GM13977 (cell line): ENCODE measurements at regions not wholly inside any gene's neighbourhood (a gene's known extent, or its start where the extent isn't known, plus 50 kb on each side); places are given as distances from the start of the nearest gene placed in this dataset.

Experiments
- DNase-seq: peaks from one replicate; pipeline ENCODE4 v3.0.0; 2012; ENCODE audit warnings: low spot score
- CTCF ChIP-seq: IDR thresholded peaks from 2 replicates; pipeline ENCODE4 v1.5.1; 2012; ENCODE audit warnings: mild to moderate bottlenecking, control low read depth; ENCODE audit not compliant: insufficient read depth; ENCODE audit errors: extremely low read depth, missing control alignments
- in situ Hi-C: fragments of 300-500 bp; cut with MboI; formaldehyde crosslinking; loops from one replicate; pipeline ENCODE4 v1.12.0; 2022; ENCODE audit warnings: low sequenced_read_pairs, low pct_unique_long_range_greater_than_20kb, mixed read lengths, inconsistent platforms; ENCODE audit not compliant: unreplicated experiment

- in situ Hi-C loops = no loop called here
- TF ChIP-seq CTCF = no peak
- no peak for DNase-seq
Measured at GRCh38 chr21:35512346-35512745, 463.2 kb upstream of the RUNX1 start.

- no peak for DNase-seq
- in situ Hi-C loops = no loop called here
- no peak for TF ChIP-seq CTCF
Measured at GRCh38 chr21:35511696-35512162, 462.6 kb upstream of the RUNX1 start.

- no peak for DNase-seq
- TF ChIP-seq CTCF = no peak
- in situ Hi-C loops = no loop called here
Measured at GRCh38 chr21:35510957-35511695, 462.0 kb upstream of the RUNX1 start.

GRCh38 chr21:35510294-35510693 is 461.2 kb upstream of the RUNX1 start:
- no peak for TF ChIP-seq CTCF
- in situ Hi-C loops = no loop called here
- DNase-seq = no peak

- in situ Hi-C loops = no loop called here
- TF ChIP-seq CTCF = no peak
- DNase-seq = no peak
Measured at GRCh38 chr21:35509001-35509704, 460.1 kb upstream of the RUNX1 start.

- DNase-seq = no peak
- in situ Hi-C loops = no loop called here
- peak; percentile 8 for TF ChIP-seq CTCF
Measured at GRCh38 chr21:35508139-35508888, 459.2 kb upstream of the RUNX1 start.
